ENCODE measurements at regions not wholly inside any gene's neighbourhood (a gene's known extent, or its start where the extent isn't known, plus 50 kb on each side); places are given as distances from the start of the nearest gene placed in this dataset.

- TF ChIP-seq CTCF (IDR thresholded peaks at IDR 0.05) (no peak), POLR2A (IDR thresholded peaks at IDR 0.05; ENCODE audit: low read depth) (no peak), EP300 (IDR thresholded peaks at IDR 0.05) (no peak), POLR2AphosphoS5 (IDR thresholded peaks at IDR 0.05) (peak in 1 of 2 donors; percentile 23)
Measured at GRCh38 chr5:125311743-125312142, 565.3 kb upstream of the ZNF608 start.

Measured in esophagus muscularis mucosa (tissue), 4 donors.